HG03095 (cell line): ENCODE measurements at regions not wholly inside any gene's neighbourhood (a gene's known extent, or its start where the extent isn't known, plus 50 kb on each side); places are given as distances from the start of the nearest gene placed in this dataset.
"Not testable (repeated sequence)": the region's sequence is repeated elsewhere in the genome, so short reads cannot be mapped to it uniquely, and the experiment has no call there.

ENCODE experiments used
- ATAC-seq: cut with Tn5 transposase; IDR thresholded peaks from one replicate; pipeline ENCODE4 v1.9.1; 2021; ENCODE audit warnings: moderate library complexity; ENCODE audit not compliant: unreplicated experiment

- not testable (repeated sequence) for ATAC-seq
Measured at GRCh38 chr13:109702030-109702597, 84.3 kb downstream of the IRS2 start.

DNA sequence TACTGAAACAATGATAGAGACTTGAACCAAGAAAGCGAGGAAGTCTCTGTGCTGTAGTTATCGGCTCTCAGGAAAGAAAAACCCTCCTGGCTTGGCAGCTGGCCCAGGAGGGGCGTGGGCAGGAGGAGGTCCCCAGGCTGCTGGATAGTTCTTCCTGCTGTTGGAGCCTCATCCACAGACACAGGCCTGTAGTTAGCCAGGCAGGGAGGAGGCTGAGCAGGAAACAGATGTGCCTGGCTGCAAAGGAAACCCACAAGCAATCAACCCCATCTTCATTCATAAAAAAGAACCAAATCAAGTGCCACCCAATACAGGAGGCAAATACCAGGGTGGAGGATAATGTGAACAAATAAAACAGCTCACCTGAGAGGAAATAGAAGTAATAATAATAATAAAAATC, 86.2 kb downstream of the IRS2 start:
- ATAC-seq: no peak

GRCh38 chr13:109699628-109700071, 86.7 kb downstream of the IRS2 start:
- ATAC-seq: no peak

DNA sequence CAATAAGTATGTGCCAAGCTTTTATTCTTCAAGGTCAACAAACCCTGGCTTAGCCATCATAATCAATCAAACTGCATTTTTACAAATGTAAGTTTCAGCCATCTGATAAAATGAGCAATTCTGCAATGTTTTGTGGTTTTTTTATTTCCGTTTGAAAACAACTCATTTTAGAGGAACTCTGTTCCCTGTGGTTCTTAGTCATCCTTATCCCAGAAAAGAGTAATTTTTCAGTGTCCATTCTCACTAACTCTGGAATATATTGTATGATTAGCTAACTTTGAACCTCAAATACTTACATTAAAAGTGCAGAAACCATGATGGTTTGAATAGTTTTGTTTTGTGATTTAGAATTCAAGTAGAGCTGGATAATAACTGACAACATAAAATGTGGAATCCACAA, 87.6 kb downstream of the IRS2 start:
- no peak for ATAC-seq

DNA sequence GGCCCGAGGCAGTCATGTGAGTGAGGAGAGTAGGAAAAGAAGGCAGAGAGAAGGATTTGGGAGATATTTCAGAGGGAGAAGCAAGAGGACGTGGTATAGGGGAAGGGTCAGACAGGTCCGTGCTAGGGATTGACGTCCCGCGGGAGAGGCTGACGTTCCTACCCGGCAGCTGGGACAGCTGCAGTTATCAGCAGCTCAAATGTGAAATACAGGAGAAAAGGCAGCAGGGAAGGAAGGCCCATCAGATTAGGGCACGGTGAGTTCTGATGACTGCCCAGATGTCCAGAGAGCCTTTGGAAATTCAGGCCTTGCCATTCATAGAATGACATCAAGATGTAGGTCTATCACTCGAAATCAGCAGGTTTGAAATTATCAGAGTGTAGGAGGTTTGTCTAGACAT, 88.4 kb downstream of the IRS2 start:
- ATAC-seq: no peak

- no peak for ATAC-seq
Measured at GRCh38 chr13:109695402-109696190, 90.8 kb downstream of the IRS2 start.

DNA sequence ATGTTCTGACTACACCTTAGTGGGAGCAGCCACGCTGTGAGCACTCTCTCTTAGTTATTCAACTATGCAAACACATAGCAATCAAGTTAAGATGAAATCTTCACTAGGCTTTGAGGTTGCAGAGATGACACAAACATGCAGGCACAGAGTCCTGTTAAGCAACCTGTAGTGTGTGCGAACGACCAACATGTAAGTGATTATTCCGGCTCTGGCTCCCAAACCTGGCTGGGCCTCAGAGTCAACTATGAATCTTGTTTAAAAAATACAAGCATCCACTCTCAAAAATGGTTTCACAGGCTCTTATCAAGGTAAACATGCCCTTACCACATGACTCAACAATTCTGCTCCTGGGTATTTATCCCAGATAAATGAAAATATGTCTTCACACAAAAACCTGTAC, 91.4 kb downstream of the IRS2 start:
- no peak for ATAC-seq

GRCh38 chr13:109693213-109693612, 93.2 kb downstream of the IRS2 start:
- no peak for ATAC-seq

DNA sequence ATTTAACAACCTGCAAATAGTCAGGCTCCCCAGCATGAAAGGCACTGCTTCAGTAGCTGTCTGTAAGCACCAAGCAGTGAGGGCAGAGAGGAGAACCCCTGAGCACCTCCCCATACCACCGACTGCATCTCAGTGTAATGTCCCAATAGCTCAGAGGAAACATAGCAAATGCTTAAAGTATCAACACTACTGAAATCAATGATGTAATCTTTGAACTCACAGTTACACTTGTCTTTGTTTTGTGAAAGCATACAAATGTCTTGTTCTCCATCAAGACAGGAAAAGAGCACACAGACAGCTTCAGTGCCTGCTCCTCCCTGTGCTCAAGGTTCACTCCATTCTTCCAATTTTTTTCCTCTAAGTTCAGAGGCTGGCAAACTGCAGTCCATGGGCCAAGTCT, 94.7 kb downstream of the IRS2 start:
- no peak for ATAC-seq

- no peak for ATAC-seq
Measured at GRCh38 chr13:109687559-109688448, 98.6 kb downstream of the IRS2 start.

DNA sequence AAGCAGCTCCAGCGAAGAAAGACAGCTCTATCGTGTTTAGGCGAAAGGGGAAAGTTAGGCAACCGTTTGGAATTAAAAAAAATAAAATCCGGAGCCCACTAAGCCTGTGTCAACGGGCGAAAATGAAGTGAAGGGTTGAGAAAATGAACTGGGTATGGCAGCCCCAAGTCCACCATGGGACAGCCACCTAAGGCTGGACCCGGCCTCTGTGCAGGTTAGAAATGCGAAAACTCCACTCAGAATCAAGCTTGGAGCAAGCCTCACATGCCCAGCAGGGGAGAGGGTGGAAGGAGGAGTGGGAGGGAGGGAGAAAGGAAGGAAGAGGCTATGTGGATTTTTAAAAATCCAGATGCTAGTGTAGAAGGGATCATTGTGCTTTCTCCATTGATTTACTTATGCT, 101.2 kb downstream of the IRS2 start:
- no peak for ATAC-seq

DNA sequence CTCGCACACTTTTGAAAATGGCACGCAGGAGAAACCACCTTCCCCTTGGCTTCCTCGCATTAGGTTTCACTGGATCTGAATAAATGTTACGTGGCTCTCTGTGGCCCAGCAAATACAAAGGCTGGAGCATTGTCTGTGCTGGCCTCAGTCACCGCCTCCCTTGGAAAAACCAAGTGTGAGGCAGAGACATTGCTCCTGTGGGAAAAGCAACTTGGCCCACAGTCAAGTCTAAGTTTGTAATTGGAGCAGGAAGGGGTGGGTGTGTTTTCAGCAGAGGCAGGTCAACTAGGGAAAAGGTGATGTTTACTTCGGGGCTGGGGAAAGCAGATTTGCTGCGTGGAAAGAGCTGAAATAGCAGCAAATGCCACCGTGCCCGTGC, 101.6 kb downstream of the IRS2 start:
- ATAC-seq: no peak

DNA sequence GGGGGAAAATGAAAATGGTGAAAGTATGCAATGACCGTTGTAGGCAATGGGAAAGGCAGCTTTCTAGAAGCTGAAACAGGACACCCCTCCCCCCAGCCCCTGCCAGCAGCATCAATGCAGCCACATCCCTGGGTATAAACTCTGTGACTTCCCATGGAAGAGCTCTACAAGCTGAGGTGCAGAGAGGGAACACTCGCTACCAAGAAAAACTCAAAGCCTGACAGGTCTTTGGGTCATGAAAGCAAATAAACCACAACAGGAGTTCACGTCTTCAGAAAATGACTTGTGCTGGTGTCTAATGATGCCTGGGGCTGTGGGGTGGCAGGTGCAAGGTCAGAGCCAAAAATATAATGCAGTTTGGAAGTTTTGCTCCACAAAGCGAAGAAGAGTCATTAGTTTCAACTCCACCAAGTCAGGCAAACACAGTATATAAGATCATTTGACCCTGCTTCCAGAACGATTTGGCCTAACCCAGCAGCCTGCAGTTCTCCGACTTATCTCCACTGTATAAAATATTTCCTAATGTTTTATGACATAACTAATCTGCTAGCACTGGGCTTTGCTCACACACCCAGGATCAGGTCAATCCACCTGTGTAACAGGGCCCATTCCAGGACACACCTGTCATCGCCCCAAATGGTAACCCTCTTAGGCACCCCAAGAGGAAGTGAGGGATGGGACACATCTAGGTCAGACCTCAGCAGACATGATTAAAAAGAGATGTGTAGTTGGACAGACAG, 102.1 kb downstream of the IRS2 start:
- no peak for ATAC-seq

DNA sequence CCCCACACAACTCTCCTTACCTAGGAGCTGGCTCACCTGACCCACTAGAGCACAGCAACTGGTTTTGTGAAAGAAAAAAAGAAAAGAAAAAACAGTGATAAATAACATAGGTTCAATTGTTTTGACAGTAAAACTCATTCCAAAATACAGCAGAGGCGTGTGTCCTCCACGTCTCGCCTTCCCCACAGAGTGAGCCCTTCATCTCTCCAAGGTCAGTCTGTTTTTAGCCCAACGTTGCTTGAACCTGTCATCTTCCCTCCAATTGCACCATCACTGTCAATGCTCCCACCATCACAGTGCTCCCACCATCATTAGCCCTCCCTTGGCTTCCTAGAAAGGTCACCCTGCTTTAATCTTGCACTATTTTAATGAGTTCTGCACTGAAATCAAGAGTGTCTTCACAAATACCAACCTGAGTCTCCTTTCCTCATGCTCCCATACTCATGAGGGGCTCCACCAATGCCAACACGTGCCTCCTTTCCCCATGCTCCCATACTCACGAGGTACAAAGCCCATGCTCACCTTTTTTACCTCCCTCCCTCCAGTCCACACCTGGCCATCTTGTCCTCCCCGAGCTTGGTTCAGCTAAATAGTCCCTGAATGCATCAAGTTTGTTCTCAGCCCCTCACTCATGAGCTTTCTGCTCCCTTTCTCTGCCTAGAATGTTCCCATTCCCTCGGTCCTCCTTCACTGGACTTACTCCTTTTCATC, 103.7 kb downstream of the IRS2 start:
- no peak for ATAC-seq

- no peak for ATAC-seq
Measured at GRCh38 chr13:109680930-109681329, 105.5 kb downstream of the IRS2 start.

- no peak for ATAC-seq
Measured at GRCh38 chr13:109680288-109680687, 106.1 kb downstream of the IRS2 start.

DNA sequence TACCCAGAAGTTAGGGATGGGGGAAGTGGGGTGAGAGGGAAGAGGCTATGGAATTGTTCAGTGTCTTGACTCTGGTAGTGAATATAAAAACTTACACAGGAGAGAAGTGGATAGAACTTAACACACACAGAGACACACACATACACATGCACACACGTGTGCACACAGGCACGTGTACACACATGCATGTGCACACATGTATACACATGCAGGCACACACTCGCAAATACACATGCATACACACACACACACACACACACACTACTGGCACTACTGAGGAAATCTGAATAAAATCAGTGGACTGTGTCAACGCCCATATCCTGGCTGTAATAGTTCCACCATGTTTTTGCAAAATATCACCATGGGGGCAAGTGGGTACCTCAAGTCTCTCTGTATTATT, 107.9 kb downstream of the IRS2 start:
- no peak for ATAC-seq

DNA sequence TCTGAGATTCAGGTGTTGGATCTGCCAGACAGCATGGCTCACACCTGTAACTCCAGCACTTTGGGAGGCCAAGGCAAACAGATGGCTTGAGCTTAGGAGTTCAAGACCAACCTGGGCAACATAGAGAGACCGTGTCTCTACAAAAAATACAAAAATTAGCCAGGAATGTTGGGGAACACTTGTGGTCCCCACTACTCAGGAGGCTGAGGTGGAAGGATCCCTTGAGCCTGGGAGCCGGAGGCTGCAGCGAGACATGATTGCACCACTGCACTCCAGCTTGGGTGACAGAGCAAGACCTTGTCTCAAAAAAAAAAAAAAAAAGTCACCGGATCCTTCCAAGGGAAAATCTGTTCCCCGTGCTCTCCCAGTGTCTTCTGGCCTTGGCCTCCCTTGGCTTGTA, 109.2 kb downstream of the IRS2 start:
- no peak for ATAC-seq

GRCh38 chr13:109673477-109673876, 112.9 kb downstream of the IRS2 start:
- no peak for ATAC-seq

DNA sequence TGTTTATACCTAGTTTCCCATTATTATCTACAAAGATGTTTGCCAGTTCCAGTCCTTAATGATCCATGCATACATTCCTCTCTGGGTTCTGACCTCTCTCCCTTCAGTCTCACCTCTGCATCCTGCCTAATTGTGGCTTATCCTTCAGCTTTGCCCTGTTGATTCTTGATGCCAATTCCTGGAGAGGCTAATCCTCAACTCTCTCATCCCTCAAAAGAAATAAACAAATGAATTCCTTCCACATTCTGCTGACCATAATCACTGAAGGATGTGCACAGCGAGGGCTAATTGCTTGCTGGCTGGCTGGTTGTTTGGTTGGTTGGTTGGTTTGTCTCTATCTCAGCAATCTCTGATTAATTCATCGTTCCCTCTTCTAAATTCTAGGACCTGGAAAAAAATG, 113.8 kb downstream of the IRS2 start:
- ATAC-seq: no peak

DNA sequence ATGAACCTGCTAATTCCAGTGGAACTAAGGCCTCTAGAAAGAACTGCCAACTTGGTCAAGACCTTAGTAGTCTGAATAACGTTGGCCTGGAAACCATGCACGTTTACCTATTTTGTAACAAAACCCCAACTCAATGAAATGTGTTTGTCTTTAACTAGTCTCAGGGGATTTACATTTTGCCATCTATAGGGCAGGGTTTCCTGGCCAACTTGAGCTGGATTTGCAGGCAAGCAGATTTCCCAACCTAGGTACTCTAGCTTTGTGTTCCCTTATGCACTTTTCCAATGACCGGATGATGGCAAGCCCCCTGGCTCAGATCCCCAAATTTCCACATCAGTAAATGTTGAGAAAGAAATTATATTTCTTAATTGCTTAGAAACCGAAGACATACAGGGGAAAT, 114.5 kb downstream of the IRS2 start:
- no peak for ATAC-seq
